Ectodermal cell (in vitro differentiated cells): ENCODE measurements at regions not wholly inside any gene's neighbourhood (a gene's known extent, or its start where the extent isn't known, plus 50 kb on each side); places are given as distances from the start of the nearest gene placed in this dataset.

ENCODE experiments used
- H3K27ac ChIP-seq: 2 replicates; pipeline ENCODE4 v1.7.0; 2013; ENCODE audit warnings: mild to moderate bottlenecking, low read depth, low read length; ENCODE audit not compliant: insufficient read depth, poor library complexity, severe bottlenecking
- H3K27me3 ChIP-seq: 2 replicates; pipeline ENCODE4 v1.7.0; 2013; ENCODE audit warnings: mild to moderate bottlenecking, low read length; ENCODE audit not compliant: insufficient read depth, control insufficient read depth, poor library complexity, severe bottlenecking
- H3K36me3 ChIP-seq: one replicate; pipeline ENCODE4 v1.7.0; 2013; ENCODE audit warnings: low read length; ENCODE audit not compliant: control insufficient read depth, insufficient read depth
- H3K4me1 ChIP-seq: one replicate; pipeline ENCODE4 v1.7.0; 2013; ENCODE audit warnings: low read length; ENCODE audit not compliant: control insufficient read depth, insufficient read depth
- H3K4me3 ChIP-seq: 2 replicates; pipeline ENCODE4 v1.7.0; 2013; ENCODE audit warnings: low read depth, low read length, control low read depth; ENCODE audit not compliant: insufficient read depth
- H3K9me3 ChIP-seq: 2 replicates; pipeline ENCODE4 v1.7.0; 2013; ENCODE audit warnings: mild to moderate bottlenecking, low read length, moderate library complexity; ENCODE audit not compliant: control insufficient read depth
- WGBS, 2 experiments: methylation state at CpG; one replicate each; pipeline ENCODE4 v1.1.7; 2013; ENCODE audit warnings: missing lambda C conversion rate in 2 of 2; 5-methylcytosine and 5-hydroxymethylcytosine counted together

GRCh38 chr21:24150753-24151152 is 1456.5 kb downstream of the MRPL39 start:
- Histone ChIP-seq H3K9me3 (no peaks in the 10 kb centered on the region), H3K27ac (no peak overlapping the region), H3K36me3 (no peaks in the 10 kb centered on the region), H3K27me3 (no peaks in the 10 kb centered on the region), H3K4me3 (no peak overlapping the region), H3K4me1 (no peaks in the 10 kb centered on the region)
- WGBS, 2 experiments, result no CpG with 5 or more reads among the region's 1 CpG

DNA sequence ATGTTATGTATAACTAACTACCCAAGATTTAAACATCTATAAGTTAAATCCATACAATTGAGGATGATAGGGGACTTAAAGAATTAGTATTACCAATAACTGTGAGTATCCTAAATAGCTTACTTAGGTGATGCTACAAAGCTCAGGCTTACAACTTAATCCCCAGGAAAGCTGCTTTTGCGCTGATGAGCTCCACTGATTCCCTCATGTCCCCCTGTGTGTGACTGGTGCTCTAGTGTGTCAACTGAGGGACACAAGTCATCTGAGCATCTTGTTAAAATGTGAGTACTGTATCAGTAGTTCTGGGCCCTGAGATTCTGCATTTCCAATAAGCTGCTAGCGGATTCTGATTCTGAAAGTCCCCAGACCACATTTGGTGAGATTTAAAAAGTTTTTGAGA is 1458.8 kb downstream of the MRPL39 start:
- Histone ChIP-seq H3K4me1 (no peaks in the 10 kb centered on the region), H3K27ac (no peak overlapping the region), H3K27me3 (no peaks in the 10 kb centered on the region), H3K9me3 (no peaks in the 10 kb centered on the region), H3K4me3 (no peak overlapping the region), H3K36me3 (no peaks in the 10 kb centered on the region)
- WGBS, 2 experiments, result 83 to 96% methylated on average over 2 of the region's 2 CpGs

GRCh38 chr21:24147674-24148073 is 1459.6 kb downstream of the MRPL39 start:
- no peaks in the 10 kb centered on the region for H3K27me3 ChIP-seq
- H3K4me1 ChIP-seq, result no peaks in the 10 kb centered on the region
- no peak overlapping the region for H3K4me3 ChIP-seq
- 83 to 95% methylated on average over 3 of the region's 3 CpGs for WGBS, 2 experiments
- no peak overlapping the region for H3K27ac ChIP-seq
- H3K36me3 ChIP-seq, result no peaks in the 10 kb centered on the region
- H3K9me3 ChIP-seq, result no peaks in the 10 kb centered on the region

GRCh38 chr21:24131056-24131455 is 1476.2 kb downstream of the MRPL39 start:
- no peaks in the 10 kb centered on the region for H3K36me3 ChIP-seq
- H3K4me1 ChIP-seq, result no peaks in the 10 kb centered on the region
- no peak overlapping the region for H3K27ac ChIP-seq
- H3K9me3 ChIP-seq, result no peaks in the 10 kb centered on the region
- no peak overlapping the region for H3K4me3 ChIP-seq
- WGBS, 2 experiments, result 48 to 64% methylated on average over 1 of the region's 1 CpG
- no peaks in the 10 kb centered on the region for H3K27me3 ChIP-seq

- Histone ChIP-seq H3K4me3 (no peak overlapping the region), H3K27ac (no peak overlapping the region), H3K4me1 (no peaks in the 10 kb centered on the region), H3K9me3 (no peaks in the 10 kb centered on the region), H3K36me3 (no peaks in the 10 kb centered on the region), H3K27me3 (no peaks in the 10 kb centered on the region)
- whole genome bisulfite sequencing, 2 experiments, result 65 to 73% methylated on average over 1 of the region's 1 CpG
Observed at GRCh38 chr21:24127651-24128050, 1479.6 kb downstream of the MRPL39 start.

DNA sequence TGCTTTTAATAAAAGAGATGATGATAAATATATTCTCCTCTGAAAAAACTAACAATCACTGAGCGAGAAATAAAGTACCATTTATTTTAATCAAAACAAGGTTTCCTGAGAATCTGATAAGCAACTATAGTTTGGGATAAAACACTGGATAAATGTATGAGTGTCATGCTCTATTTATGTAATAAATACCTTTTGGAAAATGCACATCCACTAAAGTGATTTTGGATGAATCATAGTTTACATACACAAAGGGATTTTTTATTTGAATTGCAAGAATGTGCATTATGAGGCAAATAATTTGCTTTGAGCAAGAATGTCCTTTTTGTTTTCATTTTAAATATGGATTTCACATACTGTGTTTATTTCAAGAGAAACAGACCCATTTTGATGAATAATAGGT is 1483.5 kb downstream of the MRPL39 start:
- WGBS, 2 experiments, result no CpG with 5 or more reads among the region's 1 CpG
- Histone ChIP-seq H3K9me3 (no peaks in the 10 kb centered on the region), H3K36me3 (no peaks in the 10 kb centered on the region), H3K4me3 (no peak overlapping the region), H3K27me3 (no peaks in the 10 kb centered on the region), H3K27ac (no peak overlapping the region), H3K4me1 (no peaks in the 10 kb centered on the region)

DNA sequence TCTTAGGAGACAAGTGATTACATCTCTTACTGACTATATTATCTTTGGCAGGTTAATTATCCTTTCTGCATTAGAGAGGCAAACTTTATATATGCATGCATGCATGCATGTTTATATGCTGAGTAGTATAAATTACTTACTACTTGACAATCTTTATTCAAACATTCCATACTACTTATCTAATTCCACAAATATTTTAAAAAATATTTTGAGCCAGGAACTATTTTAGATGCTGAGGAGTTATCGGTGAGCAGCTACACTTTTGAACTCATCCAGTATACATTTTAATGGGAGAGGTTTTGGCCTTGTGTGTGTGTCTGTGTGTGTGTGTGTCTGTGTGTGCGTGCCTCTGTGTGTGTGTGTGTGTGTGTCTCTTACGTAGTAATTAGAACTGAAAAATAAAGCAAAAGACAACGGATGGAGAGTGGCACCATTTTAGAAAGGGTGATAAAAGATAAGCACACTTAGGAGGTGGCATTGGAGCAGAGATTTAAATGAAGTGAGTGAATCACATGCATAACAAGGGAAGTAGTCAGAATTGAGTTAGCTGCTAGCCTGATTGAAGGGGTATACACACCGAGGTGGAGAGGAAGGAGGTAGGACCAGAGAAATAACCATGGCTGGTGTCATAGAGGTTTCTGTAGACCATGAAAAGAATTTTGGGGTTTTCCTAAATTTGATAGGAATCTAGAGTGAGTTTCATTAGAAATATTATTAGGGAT is 1488.4 kb downstream of the MRPL39 start:
- H3K27me3 ChIP-seq, result no peaks in the 10 kb centered on the region
- H3K9me3 ChIP-seq, result no peaks in the 10 kb centered on the region
- no peak overlapping the region for H3K27ac ChIP-seq
- 81 to 86% methylated on average over 5 of the region's 5 CpGs for WGBS, 2 experiments
- no peaks in the 10 kb centered on the region for H3K36me3 ChIP-seq
- H3K4me3 ChIP-seq, result no peak overlapping the region
- no peaks in the 10 kb centered on the region for H3K4me1 ChIP-seq

- WGBS, 2 experiments, result no CpG with 5 or more reads among the region's 2 CpGs
- H3K4me3 ChIP-seq, result no peak overlapping the region
- no peaks in the 10 kb centered on the region for H3K36me3 ChIP-seq
- H3K27ac ChIP-seq, result no peak overlapping the region
- no peaks in the 10 kb centered on the region for H3K9me3 ChIP-seq
- no peaks in the 10 kb centered on the region for H3K27me3 ChIP-seq
- H3K4me1 ChIP-seq, result no peaks in the 10 kb centered on the region
Observed at GRCh38 chr21:24115141-24115540, 1492.1 kb downstream of the MRPL39 start.

DNA sequence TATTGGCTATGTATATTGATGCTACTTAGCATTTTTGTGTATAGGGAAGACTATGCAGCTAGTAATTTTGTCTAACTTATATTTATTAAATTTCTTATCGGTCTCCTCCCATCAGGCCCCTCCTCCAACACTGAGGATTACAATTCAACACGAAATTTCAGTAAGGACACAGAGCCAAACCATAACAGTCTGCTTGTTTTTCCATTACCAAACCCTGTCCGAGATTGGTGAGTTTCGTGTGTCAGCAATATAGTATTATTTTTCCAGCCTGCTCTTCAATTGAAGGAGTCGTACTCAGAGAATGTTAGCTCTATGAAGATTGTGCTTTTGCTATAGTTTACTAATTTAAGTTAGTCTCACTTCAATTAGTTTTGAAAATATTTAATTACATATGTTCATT is 1495.3 kb downstream of the MRPL39 start:
- Histone ChIP-seq H3K9me3 (no peaks in the 10 kb centered on the region), H3K36me3 (no peaks in the 10 kb centered on the region), H3K4me1 (no peaks in the 10 kb centered on the region), H3K4me3 (no peak overlapping the region), H3K27ac (no peak overlapping the region), H3K27me3 (no peaks in the 10 kb centered on the region)
- 25 to 45% methylated on average over 3 to 5 of the region's 5 CpGs for WGBS, 2 experiments

DNA sequence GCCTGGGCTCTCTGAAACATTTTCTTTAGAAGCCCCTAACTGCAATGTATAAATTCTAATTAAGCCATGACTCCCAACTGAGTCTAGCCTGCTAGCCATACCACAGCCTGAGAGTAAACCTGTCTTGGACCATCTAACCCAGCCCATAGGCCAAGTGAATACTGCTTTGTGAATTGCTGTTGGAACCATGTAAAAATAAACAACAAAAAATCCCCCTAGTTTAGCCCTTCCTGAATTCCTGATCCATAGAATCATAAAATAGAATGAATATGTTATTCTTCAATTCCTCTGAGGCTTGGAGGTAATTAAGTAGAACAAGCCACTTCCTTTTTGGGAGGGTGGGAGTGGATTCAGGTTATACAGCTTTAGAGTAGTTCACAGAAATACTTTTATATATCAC is 1496.4 kb downstream of the MRPL39 start:
- Histone ChIP-seq H3K27ac (no peak overlapping the region), H3K4me3 (no peak overlapping the region), H3K4me1 (no peaks in the 10 kb centered on the region), H3K27me3 (no peaks in the 10 kb centered on the region), H3K9me3 (no peaks in the 10 kb centered on the region), H3K36me3 (no peaks in the 10 kb centered on the region)

DNA sequence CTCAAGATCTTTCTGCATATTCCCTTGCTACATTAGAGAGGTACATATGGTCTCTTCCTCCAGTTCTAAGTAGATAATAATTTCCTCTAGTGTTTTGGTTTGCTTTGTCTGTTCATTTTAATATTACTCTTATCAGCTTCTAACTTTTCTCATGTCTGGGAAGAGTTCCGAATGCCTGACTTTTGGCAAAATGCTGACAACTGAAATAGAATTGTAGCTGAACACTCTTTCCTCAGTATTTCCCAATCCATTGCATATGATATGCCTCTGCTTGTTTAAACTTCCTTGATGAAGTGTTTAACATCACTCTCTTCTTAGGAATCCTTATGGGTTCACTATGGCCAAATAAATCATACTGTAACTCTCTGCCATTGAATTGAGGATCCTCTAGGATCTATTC is 1510.1 kb downstream of the MRPL39 start:
- Histone ChIP-seq H3K36me3 (no peaks in the 10 kb centered on the region), H3K27ac (no peak overlapping the region), H3K27me3 (no peaks in the 10 kb centered on the region), H3K9me3 (no peaks in the 10 kb centered on the region), H3K4me1 (no peaks in the 10 kb centered on the region), H3K4me3 (no peak overlapping the region)
- WGBS, 2 experiments, result 0% methylated on average over 1 of the region's 1 CpG
